HG03060 (cell line): ENCODE measurements at regions not wholly inside any gene's neighbourhood (a gene's known extent, or its start where the extent isn't known, plus 50 kb on each side); places are given as distances from the start of the nearest gene placed in this dataset.
"Not testable (repeated sequence)": the region's sequence is repeated elsewhere in the genome, so short reads cannot be mapped to it uniquely, and the experiment has no call there.

ENCODE experiments used
- ATAC-seq: cut with Tn5 transposase; IDR thresholded peaks from one replicate; pipeline ENCODE4 v1.9.1; 2021; ENCODE audit warnings: low read depth, moderate number of reproducible peaks; ENCODE audit not compliant: unreplicated experiment

- ATAC-seq = no peak
Measured at GRCh38 chr10:61195211-61195610, 251.2 kb upstream of the RHOBTB1 start.

- ATAC-seq = not testable (repeated sequence)
Measured at GRCh38 chr10:61192589-61192988, 248.6 kb upstream of the RHOBTB1 start.

- ATAC-seq = no peak
Measured at GRCh38 chr10:61192042-61192441, 248.1 kb upstream of the RHOBTB1 start.

DNA sequence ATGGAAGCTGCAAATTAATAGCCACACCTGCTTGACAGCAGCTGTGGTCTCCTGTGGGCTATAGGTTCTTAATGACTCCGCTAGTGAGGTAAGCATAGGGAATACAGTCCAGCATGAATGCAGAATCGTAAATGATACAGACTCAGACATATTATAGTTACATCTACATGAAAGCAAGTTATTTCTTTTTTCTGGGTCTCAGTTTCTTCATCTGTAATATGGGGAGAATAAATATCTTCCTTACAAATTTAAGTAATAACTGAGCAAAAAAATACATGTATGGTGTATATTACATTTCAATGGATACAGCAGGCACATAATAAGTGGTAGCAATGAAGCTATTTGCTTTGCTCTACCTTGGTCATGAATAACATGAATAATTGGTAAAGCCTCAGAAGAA, 245.9 kb upstream of the RHOBTB1 start:
- no peak for ATAC-seq

DNA sequence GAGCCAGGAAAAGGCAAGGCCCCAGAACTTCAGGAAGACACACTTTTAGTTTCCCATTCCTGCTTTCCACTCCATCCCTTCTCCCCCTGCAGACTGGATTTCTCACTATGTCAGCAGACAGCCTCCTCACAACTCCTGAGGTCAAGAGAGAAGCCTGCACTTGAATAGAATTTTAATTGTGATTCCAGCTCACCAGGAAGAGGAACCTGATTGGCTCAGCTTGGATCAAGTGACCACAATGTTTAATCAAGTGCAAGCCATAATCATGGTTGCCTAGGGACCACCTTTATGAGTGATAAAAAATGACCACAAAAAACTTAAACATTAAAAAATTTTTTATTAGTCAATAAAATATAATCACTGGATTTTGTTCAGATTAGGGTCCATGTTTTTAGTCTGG, 244.7 kb upstream of the RHOBTB1 start:
- ATAC-seq = no peak

DNA sequence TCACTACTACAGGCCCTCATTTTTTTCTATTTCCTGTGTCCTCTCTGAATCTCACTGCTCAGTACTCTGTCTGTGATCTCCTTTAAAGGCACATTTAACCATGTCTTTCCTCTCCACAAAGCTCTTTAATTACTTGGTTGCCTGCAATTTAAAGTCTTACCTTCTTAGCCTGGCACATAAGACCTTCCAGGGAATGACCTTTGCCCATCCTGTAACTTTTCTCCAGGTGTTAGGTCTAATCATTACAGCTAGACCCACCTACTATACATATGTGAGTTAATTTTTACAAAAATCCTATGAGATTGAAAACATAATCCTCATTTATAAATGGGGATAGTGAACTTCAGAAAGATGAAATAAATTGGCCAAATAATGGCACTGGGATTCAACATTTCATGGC, 244.1 kb upstream of the RHOBTB1 start:
- no peak for ATAC-seq

DNA sequence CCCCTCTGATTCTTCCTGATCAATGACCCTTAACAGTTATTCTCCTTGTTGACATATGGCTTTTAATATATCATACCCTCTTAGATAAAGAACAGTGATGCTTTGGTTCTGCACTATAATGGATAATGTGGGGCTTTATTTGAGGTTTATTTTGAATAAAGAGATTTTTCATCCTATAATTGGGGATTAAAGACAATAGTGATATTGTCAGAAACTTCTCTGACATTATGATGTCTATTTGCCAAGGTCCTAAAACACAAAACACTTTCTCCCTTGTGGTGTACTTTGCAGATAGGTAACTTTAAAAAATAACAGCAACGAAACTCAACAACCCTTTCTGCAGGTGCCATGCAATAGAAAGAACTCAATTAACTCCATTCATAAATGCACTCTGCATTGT, 243.6 kb upstream of the RHOBTB1 start:
- no peak for ATAC-seq

GRCh38 chr10:61186408-61186807, 242.4 kb upstream of the RHOBTB1 start:
- ATAC-seq = no peak

DNA sequence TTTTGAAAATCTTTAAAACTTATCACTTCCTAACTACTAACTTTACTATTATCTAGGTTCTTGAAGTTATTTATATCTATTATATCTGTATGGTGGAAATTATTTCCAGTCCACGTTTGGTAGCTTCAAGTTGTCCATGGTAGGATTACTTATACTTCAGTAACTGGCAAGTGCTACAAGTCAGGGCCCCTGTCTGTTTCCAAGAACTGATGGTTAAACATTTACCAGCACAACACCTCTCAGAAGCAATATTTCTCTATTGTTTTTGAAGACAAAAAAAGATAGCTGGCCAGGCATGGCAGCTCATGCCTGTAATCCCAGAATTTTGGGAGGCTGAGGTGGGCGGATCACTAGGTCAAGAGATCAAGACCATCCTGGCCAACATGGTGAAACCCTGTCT, 240.4 kb upstream of the RHOBTB1 start:
- no peak for ATAC-seq

- ATAC-seq = no peak
Measured at GRCh38 chr10:61183967-61184366, 240.0 kb upstream of the RHOBTB1 start.

GRCh38 chr10:61181832-61182231, 237.8 kb upstream of the RHOBTB1 start:
- no peak for ATAC-seq

DNA sequence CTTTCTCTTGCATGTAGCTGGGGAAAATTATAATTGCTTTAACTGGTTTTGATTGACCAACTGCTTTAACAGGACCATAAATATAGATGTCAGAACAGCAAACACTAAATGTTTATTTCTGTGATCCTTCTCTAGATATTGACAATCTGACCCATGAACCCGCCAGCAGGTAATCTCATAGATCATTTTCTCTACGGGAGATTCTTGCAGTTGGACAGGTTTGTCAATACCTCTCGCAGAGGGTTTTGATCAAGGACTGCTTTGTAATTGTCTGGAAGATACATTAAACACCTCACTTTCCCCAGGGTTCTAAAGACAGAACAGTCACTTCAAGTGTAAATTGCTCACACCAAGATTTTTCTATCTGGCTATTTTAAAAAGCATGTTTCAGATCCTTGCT, 235.8 kb upstream of the RHOBTB1 start:
- no peak for ATAC-seq

- no peak for ATAC-seq
Measured at GRCh38 chr10:61176424-61176823, 232.4 kb upstream of the RHOBTB1 start.

DNA sequence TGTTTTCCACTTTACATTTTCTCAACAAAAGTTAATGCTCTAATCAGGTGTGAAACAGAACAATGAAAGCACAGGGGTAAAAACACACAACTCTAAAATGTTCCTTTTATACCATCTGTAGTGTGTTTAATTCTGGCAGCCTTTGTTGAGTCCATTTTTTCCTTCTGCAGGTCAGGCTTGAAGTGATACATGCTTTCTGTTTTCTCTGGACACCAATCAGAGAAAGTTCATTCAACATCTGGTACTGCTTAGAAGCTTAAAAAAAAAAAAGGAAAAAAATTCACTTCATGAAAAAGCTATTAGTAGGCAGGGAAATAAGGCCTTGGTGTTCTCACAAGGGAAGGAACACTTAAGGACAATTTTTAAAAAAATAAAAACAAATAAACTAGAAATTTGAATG, 231.3 kb upstream of the RHOBTB1 start:
- no peak for ATAC-seq

GRCh38 chr10:61173450-61173849, 229.5 kb upstream of the RHOBTB1 start:
- ATAC-seq = no peak

DNA sequence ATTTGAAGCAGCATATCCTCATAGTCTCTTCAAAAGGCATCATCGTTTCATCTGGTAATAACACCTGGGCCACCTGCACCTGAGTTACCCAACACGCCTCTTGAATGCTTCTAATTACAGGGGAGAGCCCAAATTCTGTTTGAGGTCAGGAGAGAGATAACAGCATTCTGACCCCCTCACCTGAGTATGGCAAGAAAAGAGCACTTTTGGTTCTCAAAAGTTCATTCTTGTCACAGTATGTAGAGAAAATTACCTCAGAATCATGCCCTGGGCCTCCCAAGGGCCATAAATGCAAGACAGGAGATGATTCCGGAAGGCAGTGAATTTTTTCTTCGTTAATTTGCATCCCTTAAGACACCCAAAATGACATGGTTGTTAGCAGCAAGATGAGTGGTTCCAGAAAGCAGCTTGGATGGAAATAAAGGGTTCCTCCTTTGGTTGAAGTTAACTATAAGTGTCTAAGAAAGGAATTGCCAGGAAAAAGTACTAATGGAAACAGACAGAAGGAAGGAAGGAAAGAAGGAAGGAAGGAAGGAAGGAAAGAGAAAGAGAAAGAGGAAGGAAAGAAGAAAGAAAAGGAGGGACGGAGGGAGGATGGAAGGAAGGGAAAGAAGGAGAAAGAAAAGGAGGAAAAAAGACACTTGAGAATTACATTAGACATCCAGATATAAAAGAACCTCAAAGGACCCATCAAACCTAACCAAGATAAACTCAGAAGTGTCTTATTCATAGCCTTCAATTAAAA, 228.4 kb upstream of the RHOBTB1 start:
- no peak for ATAC-seq

DNA sequence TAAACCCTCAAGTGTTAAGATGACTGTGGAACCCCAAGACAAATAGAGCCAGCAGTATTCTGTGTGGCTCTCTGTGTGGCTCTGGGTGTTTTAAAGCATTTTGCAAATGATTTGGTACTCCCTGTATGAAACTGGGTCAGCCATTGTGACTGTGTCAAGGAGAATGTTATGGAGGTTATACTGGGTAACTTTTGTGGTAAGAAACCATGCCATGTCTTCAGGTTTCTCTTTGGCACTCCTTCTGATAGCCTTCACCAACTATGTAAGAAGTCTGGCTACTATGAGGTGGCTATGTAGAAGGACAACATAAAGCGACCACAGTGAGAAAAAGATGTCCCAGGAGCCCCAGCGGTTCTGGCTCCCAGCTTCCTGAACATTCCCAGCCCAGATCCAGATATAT, 226.6 kb upstream of the RHOBTB1 start:
- ATAC-seq = no peak

DNA sequence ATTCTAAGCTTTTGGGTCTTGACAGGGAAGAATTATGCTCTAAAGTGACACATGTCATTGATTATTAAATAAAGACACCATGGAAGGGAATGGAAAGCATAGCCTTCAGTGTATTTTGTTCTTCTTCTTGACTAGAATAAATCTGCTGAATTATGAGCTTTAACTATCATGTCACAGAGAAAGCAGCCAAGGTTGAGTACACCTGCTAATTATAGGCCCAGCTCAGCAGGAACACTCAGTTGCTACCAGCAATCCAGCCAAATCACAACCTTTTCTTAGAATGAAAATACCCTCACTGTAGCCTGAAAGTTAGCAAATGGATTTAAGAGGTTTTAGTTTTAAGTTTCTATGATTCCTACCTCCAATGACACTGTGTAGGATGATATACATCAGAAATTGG, 225.3 kb upstream of the RHOBTB1 start:
- ATAC-seq = no peak

DNA sequence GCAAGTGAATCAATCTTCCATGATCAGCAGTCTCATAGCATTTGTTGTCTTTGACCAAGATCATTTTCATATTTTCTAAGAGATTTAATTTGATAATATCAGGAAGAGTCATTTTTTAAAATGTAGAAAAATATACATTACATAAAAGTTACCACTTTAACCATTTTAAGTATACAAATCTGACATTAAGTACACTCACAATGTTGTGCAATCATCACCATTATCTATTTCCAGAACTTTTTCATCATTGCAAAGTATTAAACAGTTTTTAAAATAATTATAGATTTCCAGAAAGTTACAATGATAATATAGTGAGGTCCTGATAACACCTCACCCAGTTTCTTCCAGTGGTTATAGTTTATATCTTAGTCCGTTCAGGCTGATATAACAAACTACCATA, 222.5 kb upstream of the RHOBTB1 start:
- ATAC-seq = no peak

DNA sequence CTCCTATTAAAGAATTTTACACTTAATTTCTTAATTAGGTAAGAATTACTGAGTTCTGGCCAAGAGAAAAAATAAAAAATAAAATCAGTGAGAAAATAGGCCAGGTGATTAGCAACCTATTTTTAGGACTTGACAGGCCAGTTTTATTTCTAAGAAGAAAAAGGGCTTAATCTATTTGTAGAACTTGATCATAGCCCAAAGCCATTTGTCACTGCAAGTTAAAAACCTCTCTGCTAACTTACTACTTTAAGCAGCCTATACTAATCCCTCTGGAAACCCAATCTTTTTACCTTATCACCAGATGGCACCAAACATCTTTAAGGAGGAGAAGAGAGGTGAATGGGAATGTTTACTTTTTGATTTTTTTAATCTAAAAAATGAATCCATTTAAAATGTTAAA, 222.1 kb upstream of the RHOBTB1 start:
- no peak for ATAC-seq

DNA sequence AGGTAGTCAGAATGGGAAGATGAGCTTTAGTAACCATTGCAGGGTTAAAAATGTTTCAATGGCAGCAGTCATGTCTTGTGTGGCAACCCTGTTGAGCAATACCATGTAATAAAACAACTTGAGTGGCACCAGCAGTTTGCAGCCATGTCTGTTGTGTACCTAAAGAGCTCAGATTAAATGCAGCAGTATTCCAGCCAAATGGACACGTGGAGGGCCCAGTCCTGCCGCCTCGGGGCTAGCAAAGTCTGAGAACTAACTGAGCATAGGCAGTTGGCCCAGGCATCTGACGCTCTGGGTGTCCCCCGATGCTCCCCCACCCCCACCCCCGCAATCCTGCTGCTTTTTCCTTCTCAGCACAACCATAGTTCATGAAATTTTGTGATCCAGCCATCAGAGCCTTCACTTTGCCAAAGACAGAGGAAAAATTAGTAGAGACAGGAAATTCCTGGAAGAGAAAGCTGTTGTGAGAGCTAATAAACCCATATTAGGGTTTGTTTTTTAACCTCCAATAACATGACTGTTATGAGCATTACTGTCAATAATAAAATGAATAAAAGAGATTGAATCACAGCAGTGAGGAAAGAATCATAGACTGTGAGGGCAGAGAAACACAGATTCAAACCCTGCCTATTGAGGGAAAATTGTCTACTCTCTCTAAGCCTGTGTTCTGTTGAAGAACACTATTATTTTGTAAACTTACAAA, 220.6 kb upstream of the RHOBTB1 start:
- ATAC-seq = no peak

DNA sequence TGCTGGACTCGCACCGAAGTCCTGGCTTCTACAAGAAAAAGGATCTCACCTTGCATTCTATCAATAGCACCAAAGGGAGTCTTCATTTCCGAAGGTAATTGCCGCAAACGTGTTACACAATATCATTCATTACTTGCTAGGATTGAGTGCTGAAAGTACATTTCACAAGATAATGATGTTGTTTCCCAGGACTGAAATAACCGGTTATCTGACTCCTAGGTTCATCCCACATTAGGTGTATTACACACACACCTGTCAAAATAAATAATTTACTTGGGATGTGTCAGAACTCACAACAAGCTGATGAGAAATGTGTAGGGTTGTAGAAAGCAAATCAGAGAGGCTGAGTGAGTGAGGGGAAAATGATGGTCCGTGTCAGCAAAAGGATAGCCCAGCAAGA, 219.4 kb upstream of the RHOBTB1 start:
- ATAC-seq = no peak
